ENCODE measurements at regions not wholly inside any gene's neighbourhood (a gene's known extent, or its start where the extent isn't known, plus 50 kb on each side); places are given as distances from the start of the nearest gene placed in this dataset. TPM values are rescaled to one million over a fixed set of nuclear protein-coding genes. Genes with fewer than 3 reads are reported as not detected.

Small RNAs in the stretch of these regions (small RNA-seq; reads per million reads assigned to genes)
- gene RF00019: not detected

Data from K562 (cell line).